Nucleus accumbens (tissue), 56 donors: ENCODE measurements at regions not wholly inside any gene's neighbourhood (a gene's known extent, or its start where the extent isn't known, plus 50 kb on each side); places are given as distances from the start of the nearest gene placed in this dataset.

Experiments used
- DNase-seq, 56 donors: peaks; one replicate each; lab custom pipeline; 2025; lab: John Stamatoyannopoulos, UW

- peak in 9 of 56 donors; percentile 3 to 34 (median 7) for DNase-seq
Measured at GRCh38 chr11:56932572-56933220, 56.0 kb upstream of the OR5AK2 start.

- DNase-seq = no peak
Measured at GRCh38 chr11:56923116-56923515, 65.6 kb upstream of the OR5AK2 start.

DNA sequence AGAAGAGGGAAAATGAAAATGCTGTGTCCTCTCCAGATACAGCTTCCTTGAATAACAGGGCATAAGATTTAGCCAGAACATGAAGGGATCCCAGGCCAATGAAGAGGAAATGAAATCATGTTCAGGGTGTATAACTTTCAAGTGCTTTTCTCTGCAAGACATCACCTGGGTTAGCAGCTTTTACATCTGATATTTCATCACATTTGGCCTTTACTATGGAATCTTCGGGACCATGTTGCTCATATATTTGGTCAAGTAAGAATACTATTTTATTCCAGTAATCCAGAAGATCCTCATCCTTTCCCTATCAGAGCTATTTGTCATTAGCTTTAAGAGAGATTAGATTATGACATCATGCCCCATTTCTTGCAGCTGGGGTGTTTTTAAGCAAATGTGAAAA, 66.3 kb upstream of the OR5AK2 start:
- DNase-seq = no peak

DNA sequence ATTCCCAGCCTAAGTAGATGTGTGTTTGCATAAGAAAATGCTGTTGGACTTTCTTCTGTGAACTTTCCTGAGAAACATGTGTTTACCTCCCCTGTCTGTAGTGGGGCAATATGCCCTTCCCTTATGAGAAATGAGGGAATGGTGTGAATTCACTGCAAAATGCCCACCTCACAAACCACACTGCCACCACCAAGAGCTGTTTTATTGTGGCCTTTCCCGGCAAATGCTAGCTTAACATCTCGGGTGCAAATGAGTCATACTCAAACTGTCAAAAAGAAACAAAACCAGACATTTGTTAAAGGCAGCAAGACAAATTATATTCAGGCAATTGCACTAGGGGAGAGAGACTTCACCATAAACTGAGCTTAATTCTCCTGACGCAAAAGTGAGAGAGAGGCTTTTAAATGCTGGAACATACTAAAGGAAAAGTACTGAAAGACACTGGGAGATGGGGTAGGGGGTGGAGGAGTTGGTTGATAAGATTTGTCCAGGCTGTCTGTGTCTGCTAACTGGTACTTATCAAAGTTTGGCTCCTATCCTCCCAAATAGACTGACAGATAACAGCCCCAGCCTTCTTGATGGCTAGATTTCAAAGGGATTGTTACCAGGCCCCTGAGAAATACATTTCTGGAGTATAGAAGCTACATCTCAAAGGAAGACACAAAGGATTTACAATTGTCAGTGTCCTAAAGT, 70.9 kb upstream of the OR5AK2 start:
- no peak for DNase-seq

- no peak for DNase-seq
Measured at GRCh38 chr11:56916587-56916986, 72.1 kb upstream of the OR5AK2 start.

GRCh38 chr11:56916162-56916561, 72.6 kb upstream of the OR5AK2 start:
- DNase-seq = no peak

DNA sequence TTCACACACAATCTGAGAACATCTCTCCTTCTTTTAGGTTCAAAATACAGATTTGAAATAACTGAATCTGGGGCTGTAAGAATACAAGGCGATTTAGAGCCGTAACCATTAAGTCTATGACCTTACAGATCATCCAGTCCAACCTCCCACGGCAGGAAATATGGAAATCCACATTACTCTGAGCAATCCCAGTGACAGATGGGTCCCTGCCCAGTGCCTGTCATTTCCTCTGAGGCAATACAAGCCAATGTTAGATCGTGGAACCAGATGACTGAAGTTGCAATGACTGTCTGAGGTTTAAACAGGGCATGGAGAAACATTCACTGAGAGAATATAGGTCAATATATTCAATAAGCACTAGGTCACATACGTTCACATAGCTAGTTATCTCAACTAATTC, 77.4 kb upstream of the OR5AK2 start:
- DNase-seq = no peak

GRCh38 chr11:56910785-56911184, 77.9 kb upstream of the OR5AK2 start:
- peak in 1 of 56 donors; percentile 28 for DNase-seq

- no peak for DNase-seq
Measured at GRCh38 chr11:56910046-56910773, 78.5 kb upstream of the OR5AK2 start.

GRCh38 chr11:56909563-56909962, 79.2 kb upstream of the OR5AK2 start:
- no peak for DNase-seq

- no peak for DNase-seq
Measured at GRCh38 chr11:56909080-56909479, 79.6 kb upstream of the OR5AK2 start.

- DNase-seq = no peak
Measured at GRCh38 chr11:56906683-56907148, 82.0 kb upstream of the OR5AK2 start.

DNA sequence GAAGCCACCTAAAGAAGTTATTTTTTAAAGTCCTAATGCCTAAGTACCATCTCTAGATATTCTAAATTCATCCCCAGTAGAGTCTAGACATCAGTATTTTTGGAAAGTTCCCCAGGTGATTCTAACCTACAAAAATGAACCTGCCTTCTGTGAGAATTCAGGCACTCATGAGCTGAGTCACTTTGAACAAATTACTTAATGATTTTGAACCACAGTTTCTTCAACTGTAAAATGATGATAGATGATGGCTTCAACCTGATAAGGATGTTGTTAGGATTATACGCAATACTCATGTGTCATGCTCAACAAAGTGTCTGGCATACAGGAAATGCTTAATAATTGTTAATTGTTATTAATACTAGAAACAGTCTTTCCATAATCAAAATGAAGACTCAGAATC, 82.8 kb upstream of the OR5AK2 start:
- DNase-seq = no peak

DNA sequence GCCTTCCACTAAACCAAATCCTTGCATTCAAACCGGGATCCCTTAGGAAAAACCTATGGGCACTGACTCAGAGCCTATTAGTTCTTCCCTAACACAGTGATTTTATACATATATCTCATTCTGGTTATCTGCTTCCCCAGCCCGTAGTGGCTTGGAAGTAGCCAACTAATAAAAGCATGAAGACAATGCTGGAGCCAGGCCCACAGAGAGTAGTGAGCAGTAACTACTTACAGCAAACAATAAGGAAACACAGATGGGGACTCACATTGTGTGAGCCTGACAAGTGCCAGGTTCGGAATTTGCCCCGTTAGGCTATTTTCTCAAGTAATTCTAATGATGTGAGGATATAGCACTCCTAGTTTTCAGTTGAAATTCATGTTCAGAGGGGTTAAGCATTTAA, 83.3 kb upstream of the OR5AK2 start:
- no peak for DNase-seq

GRCh38 chr11:56898856-56899255, 89.9 kb upstream of the OR5AK2 start:
- no peak for DNase-seq

DNA sequence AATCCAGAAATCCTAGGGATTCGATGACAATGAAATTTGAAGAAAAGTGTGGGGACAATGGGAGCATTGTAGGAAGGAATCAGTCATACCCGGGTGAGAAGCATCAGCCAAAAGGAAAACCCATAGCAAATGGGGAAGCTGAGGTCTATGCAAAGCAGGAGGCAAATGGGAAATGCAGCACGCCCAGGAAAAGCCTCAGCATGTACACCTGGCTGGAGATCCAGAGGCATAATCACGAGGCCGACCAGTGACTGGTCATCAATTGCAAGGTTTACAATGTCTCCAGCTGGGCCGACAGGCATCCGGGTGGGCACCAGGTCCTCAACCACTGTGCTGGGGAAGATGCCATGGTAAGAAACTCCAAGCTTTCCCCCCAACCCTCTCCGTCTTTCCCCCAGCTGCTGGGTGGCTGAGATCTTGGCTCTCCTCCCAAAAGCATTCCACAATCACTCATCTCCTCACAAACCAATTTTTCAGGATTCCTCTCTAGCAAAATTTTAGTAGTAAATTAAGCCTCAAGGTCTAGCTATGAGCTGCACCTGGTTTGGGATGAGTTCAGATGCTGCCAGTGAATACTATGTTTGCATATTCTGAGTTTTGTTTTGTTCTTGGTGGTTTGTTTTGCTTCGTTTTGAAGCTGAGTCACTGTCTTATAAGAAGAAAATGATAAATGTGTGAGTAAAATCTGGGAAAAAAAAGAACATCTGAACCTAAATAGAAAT, 98.0 kb upstream of the OR5AK2 start:
- no peak for DNase-seq

GRCh38 chr11:56889986-56890385, 98.7 kb upstream of the OR5AK2 start:
- no peak for DNase-seq

DNA sequence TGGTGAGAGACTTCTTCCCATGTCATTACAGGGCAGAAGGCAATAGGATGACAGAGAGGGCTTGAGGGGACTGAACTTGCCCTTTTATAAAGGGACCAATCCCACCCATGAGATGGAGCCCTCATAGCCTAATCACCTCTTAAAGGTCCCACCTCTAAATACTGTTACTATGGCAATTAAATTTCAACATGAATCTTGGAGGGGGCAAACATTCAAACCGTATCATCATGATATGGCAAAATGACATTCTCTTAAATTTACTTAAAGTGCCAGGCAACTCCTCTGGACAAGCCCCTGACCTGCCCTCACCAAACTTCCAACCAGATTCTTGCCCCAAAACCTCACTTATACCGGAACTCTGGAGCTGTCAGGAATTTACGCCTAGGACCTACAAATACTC, 100.8 kb upstream of the OR5AK2 start:
- DNase-seq = no peak

DNA sequence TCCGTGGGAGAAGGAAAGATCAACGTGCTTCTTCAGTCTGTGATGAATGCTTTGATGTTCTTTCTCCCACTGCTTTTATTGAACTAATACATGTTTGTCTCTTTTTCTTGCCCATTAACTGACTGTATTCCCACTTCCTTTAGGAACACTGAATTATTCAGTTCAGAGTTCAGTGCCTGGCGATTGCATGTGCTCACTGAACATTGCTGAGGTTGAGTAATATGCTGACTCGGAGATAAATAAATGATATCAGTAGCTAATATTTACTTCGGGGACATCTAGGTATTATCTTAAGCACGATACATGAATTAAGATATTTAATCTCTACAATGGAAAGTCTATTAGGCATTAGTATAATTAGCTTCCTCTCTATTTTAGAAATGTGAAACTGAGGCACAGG, 102.3 kb upstream of the OR5AK2 start:
- DNase-seq = no peak

GRCh38 chr11:56885854-56886253, 102.9 kb upstream of the OR5AK2 start:
- no peak for DNase-seq

DNA sequence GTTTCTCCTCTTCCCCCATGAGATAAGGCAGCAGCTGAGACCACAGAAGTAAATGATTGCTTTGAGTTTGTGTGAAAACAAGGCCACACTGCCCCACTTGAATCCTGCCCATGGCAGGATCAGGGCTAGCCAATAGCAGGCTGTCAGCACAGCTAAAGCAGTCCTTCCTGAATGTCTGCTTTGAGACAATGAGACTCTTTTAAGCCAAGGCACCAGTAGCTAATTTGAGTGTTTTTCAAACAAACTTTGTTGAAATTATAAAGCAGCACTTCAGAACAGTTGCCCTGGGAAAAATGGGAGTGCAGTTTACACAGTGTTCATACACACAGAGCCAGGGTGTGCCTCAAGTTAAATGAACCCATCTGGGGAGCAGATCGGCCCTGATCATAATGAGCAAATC, 103.5 kb upstream of the OR5AK2 start:
- DNase-seq = no peak
